Ishikawa (cell line): ENCODE measurements at regions not wholly inside any gene's neighbourhood (a gene's known extent, or its start where the extent isn't known, plus 50 kb on each side); places are given as distances from the start of the nearest gene placed in this dataset.

Experiments used
- CREB1 ChIP-seq: IDR thresholded peaks from 2 replicates; pipeline ENCODE4 v1.6.1; 2012; ENCODE audit warnings: low read depth
- EP300 ChIP-seq: IDR thresholded peaks from 2 replicates; pipeline ENCODE4 v1.6.1; 2012; ENCODE audit warnings: borderline replicate concordance
- NFIC ChIP-seq: IDR thresholded peaks from 2 replicates; pipeline ENCODE4 v1.6.1; 2012
- REST ChIP-seq: IDR thresholded peaks from 2 replicates; pipeline ENCODE4 v1.6.1; 2012; ENCODE audit warnings: low read depth, mild to moderate bottlenecking
- TCF12 ChIP-seq: IDR thresholded peaks from 2 replicates; pipeline ENCODE4 v1.6.1; 2012; ENCODE audit warnings: low read depth
- USF1 ChIP-seq: IDR thresholded peaks from 2 replicates; pipeline ENCODE4 v1.6.1; 2012

- no peak for TF ChIP-seq REST
- no peak for TF ChIP-seq NFIC
- TF ChIP-seq USF1 = no peak
- TF ChIP-seq CREB1 = no peak
- no peak for TF ChIP-seq EP300
- no peak for TF ChIP-seq TCF12
Observed at GRCh38 chr13:58682616-58683015, 1051.1 kb downstream of the PCDH17 start.
